ENCODE measurements at regions not wholly inside any gene's neighbourhood (a gene's known extent, or its start where the extent isn't known, plus 50 kb on each side); places are given as distances from the start of the nearest gene placed in this dataset.

GRCh38 chr10:120368927-120369326 is 88.1 kb upstream of the PLPP4 start:
- DNase-seq: no peak

DNA sequence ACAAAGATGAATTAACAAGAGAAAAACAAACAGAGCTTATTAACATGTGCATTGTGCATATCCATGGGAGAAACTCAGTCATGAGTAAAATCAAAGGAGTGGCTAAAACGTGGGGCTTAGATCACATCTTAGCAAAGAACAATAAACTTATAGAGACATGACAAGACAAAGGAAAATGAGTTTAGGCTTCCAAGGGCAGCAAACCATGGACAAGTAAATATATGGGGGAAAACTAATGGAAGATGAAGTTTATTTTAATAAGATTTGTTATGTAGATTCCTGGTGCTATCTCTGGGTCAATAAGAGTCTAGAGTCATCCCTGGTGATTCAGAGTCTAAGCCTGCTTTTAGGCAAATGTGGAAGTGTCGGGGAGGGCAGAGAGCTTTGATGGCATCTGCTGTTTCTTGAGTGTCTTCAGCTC is 87.2 kb upstream of the PLPP4 start:
- no peak for DNase-seq

DNA sequence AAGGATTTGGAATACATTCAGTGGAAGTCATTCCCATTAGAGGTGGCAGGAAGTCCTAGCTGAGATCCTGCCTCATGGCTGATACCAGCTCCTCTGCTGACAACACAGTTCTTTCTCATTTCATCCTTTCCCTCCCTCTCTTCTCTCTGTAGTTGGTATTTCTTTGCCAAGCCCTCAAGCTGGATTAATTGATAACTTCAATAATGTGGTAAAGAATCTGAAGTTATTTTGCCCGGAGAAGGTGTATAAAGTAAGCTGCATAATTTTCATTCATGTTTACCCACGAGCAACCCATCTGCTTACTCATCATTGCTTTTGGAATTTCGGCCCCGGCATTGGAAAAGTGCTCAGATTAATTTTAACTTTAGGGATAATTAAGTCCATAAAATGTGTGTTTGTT is 85.2 kb upstream of the PLPP4 start:
- no peak for DNase-seq

GRCh38 chr10:120372917-120373316 is 84.1 kb upstream of the PLPP4 start:
- DNase-seq: no peak

- DNase-seq: no peak
These were observed 81.4 kb upstream of the PLPP4 start for GRCh38 chr10:120375666-120376065.

GRCh38 chr10:120381931-120382330 is 75.1 kb upstream of the PLPP4 start:
- no peak for DNase-seq

DNA sequence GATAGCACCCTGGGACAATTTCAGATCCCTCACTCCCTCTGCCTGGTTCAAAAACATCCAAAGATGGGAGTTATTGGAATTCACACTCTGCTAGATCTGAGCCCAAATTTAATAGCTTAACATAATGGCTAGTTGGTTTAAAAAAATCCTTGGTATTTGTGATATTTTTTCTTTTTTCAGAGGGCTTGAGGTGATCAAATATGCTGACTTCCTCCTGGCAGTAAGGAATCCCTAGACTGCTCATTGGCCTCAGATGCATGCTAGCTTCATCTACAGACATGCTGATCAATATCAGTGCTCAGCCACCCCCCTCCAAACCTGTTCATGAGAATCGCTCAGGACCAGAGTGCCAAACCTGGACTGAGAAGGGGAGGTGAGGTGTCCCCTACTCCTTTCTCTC is 74.7 kb upstream of the PLPP4 start:
- DNase-seq: no peak

GRCh38 chr10:120385992-120386391 is 71.0 kb upstream of the PLPP4 start:
- no peak for DNase-seq

DNA sequence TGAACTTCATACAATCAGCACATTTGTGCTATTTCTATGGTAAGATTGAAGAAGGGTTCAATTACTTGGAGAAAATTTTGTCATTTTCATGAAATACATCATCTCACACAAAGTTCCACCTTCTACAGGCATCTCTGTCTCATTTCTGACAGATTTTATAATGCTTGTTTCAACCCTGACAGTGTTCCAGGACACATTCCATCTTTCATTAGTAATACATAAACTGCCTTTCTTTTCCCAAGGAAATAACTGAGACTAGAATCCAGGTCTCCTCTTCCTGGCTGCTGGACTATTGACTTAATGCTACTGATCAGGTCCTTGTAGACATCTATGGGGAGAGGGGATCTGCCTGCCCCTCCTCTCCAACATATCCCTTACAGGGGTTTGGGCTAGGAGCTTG is 70.1 kb upstream of the PLPP4 start:
- no peak for DNase-seq

- no peak for DNase-seq
These were observed 69.7 kb upstream of the PLPP4 start for GRCh38 chr10:120387326-120387725.

DNA sequence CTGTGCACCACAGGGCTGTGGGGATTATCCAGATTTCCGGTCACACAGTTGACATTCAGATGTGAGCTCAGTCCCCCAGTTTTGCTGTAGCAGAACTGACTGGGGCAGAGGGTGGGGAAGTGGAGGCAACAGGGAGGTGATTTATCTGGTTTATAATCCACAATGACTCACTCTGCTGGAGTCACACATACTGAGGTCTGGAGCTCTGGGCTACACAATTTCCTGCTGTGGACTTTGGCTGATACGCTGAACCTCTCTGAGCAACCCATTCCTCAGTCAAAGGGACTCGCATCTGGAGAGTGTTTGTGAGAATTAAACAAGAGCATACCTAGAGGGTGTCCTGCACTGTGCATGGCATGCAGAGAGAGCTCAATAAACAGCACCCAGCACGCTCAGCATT is 64.8 kb upstream of the PLPP4 start:
- DNase-seq: no peak

DNA sequence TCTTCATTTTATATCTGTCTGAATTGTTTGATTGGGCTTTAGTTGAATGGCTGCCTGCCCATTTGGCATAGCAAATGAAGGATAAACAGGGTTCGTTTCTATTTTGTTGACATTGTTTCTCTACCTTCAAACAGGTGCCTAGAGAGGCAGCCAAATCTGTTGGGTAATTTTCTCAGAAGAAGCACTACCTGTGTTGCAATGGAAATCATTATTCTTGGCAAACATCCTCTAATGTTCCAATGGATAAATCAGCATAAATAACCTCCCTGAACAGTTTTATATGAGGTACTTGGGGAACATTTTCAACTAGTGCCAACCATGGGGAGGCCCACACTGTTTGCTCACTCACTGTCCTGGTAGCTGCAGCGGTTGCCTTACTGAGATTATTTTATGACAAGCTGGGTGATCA is 64.4 kb upstream of the PLPP4 start:
- no peak for DNase-seq

GRCh38 chr10:120394446-120394845 is 62.6 kb upstream of the PLPP4 start:
- DNase-seq: no peak

DNA sequence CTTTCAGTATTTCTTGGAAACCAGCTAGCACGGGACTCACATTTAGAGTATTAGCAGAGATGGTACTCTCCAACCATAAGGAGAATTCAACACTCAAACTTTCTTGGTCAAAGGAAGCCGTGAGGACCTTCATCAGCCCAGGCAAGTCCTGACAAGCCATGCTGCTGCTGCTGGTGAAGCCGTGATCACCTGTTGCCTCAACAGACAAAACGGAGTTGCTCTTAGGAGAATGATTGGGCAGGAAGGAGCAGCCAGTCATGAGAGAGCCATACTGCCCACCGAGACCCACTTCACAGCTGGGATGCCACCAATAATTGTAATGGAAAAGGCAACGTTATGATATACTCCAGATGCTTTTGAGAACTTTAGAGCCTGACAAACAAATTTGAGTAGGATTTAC is 60.8 kb upstream of the PLPP4 start:
- DNase-seq: no peak

DNA sequence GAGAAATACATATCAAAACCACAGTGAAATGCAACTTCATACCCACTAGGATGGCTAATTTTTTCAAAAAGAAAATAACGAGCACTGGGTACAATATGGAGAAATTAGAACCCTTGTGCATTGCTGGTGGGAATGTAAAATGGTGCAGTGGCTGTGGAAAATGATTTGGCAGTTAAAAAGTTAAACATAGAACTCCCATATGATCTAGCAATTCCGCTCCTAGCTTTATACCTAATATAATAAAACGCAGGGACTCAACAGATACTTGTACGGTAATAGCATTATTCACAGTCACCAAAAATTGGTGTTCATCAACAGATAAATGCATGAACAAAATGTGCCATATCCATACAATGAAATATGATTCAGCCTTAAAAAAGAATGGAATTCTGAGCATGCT is 58.8 kb upstream of the PLPP4 start:
- DNase-seq: no peak

DNA sequence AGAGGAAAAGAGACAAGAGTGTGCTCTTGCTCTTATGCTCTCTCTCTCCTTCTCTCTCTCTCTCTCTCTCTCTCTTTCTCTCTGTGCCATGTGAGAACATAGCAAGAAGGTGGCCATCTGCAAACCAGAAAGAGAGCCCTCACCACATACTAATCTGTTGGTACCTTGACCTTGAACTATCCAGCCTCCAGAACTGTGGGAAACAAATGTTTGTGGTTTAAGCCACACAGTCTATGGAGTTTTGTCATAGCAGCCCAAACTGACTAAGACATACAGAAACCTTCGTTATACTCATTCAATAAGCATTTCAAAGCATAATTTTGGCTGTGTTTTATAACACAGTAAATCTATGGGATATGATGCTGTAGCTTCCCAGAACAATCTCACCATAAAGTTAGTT is 56.4 kb upstream of the PLPP4 start:
- DNase-seq: no peak

GRCh38 chr10:120402147-120402766 is 54.8 kb upstream of the PLPP4 start:
- no peak for DNase-seq

DNA sequence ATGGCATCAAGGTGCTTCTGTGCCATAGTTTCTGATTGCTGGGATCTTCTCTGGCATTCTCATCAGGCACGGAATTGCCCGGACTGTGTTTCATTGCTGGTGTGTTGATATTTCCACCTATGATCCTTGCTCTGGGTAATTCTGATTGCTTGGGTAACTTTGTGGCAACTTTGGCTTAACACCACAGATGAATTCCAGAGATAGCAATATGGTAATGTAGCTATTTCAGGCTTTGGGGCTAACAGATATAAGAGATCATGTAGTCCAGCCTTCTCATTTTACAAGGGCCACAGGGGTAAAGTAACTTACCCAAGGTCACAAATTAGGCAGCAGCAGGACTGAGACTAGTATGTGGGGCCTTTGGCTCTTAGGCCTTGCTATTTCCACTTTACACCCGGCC is 53.9 kb upstream of the PLPP4 start:
- DNase-seq: no peak

DNA sequence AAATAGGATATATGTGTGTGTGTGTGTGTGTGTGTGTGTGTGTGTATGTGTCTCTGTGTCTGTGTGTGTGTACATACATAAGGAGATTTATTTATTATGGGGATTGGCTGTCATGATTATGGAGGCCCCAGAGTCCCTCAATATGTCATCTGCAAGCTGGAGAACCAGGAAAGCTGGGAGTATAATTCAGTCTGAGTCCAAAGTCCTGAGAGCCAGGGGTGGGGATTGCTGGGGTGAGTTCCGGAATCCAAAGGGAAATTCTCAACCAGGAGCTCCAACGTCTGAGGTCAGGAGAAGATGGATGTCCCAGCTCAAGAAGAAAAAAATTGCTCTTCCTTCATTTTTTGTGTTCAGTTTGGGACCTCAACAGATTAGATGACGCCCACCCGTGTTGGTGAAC is 50.7 kb upstream of the PLPP4 start:
- DNase-seq: no peak
